Stimulated activated CD4-positive, alpha-beta T cell treated with anti-CD3 and anti-CD28 coated beads, Interleukin-12 subunit alpha, Interleukin-12 subunit beta, amount 100 ng/mL, for 48 hours (primary cell): ENCODE measurements at regions not wholly inside any gene's neighbourhood (a gene's known extent, or its start where the extent isn't known, plus 50 kb on each side); places are given as distances from the start of the nearest gene placed in this dataset.

Experiments used
- DNase-seq, 3 donors: peaks; one replicate each; pipeline ENCODE4 v3.0.0-alpha.2; 2020; ENCODE audit warnings: low read depth in 2 of 3, low spot score in 1 of 3

- DNase-seq, result no peak
Measured at GRCh38 chr20:11329271-11329670, 588.4 kb upstream of the BTBD3 start.

- no peak for DNase-seq
Measured at GRCh38 chr20:11331096-11331495, 586.6 kb upstream of the BTBD3 start.

- DNase-seq, result no peak
Measured at GRCh38 chr20:11332381-11332780, 585.3 kb upstream of the BTBD3 start.

GRCh38 chr20:11333634-11334033 lies 584.1 kb upstream of the BTBD3 start:
- no peak for DNase-seq

- DNase-seq, result no peak
Measured at GRCh38 chr20:11337361-11338130, 580.1 kb upstream of the BTBD3 start.

GRCh38 chr20:11338496-11339306 lies 579.0 kb upstream of the BTBD3 start:
- DNase-seq, result no peak

- no peak for DNase-seq
Measured at GRCh38 chr20:11344939-11345338, 572.8 kb upstream of the BTBD3 start.

- DNase-seq, result no peak
Measured at GRCh38 chr20:11347738-11348137, 570.0 kb upstream of the BTBD3 start.

GRCh38 chr20:11350126-11351005 lies 567.3 kb upstream of the BTBD3 start:
- no peak for DNase-seq

GRCh38 chr20:11352041-11352440 lies 565.7 kb upstream of the BTBD3 start:
- no peak for DNase-seq

- DNase-seq, result no peak
Measured at GRCh38 chr20:11354846-11355245, 562.8 kb upstream of the BTBD3 start.

GRCh38 chr20:11355345-11355744 lies 562.3 kb upstream of the BTBD3 start:
- no peak for DNase-seq

- no peak for DNase-seq
Measured at GRCh38 chr20:11356061-11356460, 561.6 kb upstream of the BTBD3 start.

GRCh38 chr20:11362450-11362849 lies 555.2 kb upstream of the BTBD3 start:
- DNase-seq, result no peak

GRCh38 chr20:11364736-11365135 lies 553.0 kb upstream of the BTBD3 start:
- no peak for DNase-seq

- no peak for DNase-seq
Measured at GRCh38 chr20:11366660-11367059, 551.0 kb upstream of the BTBD3 start.

GRCh38 chr20:11368499-11368898 lies 549.2 kb upstream of the BTBD3 start:
- no peak for DNase-seq

GRCh38 chr20:11368965-11369711 lies 548.6 kb upstream of the BTBD3 start:
- no peak for DNase-seq

GRCh38 chr20:11371831-11372230 lies 545.9 kb upstream of the BTBD3 start:
- DNase-seq, result no peak

- DNase-seq, result no peak
Measured at GRCh38 chr20:11372876-11373790, 544.6 kb upstream of the BTBD3 start.
